Panc1 (cell line): ENCODE measurements at regions not wholly inside any gene's neighbourhood (a gene's known extent, or its start where the extent isn't known, plus 50 kb on each side); places are given as distances from the start of the nearest gene placed in this dataset.

ENCODE experiments used
- ATAC-seq: fragments of 200-7000 bp; cut with Tn5 transposase; 2 replicates; pipeline ENCODE4 v1.9.1; 2020; ENCODE audit warnings: mild to moderate bottlenecking, moderate library complexity
- BruUV-seq: library from RNA; stranded (reverse); fragments of 400-500 nt; replicated peaks from 2 replicates; lab custom pipeline; 2021; lab: Mats Ljungman, UMichigan
- CTCF ChIA-PET: fragments of 300-600 bp; sonication (Branson Sonifier 250); formaldehyde crosslinking; loops from one replicate; lab custom pipeline; 2022; ENCODE audit warnings: antibody characterized with exemption; lab: Charles Lee
- POLR2A ChIA-PET: fragments of 300-600 bp; sonication (Branson Sonifier 250); formaldehyde crosslinking; loops from one replicate; lab custom pipeline; 2022; ENCODE audit warnings: antibody characterized with exemption; lab: Charles Lee
- DNase-seq: peaks from one replicate; pipeline ENCODE4 v3.0.0-alpha.2; 2010; ENCODE audit warnings: low read depth, low spot score
- H3K27ac ChIP-seq: 2 replicates; pipeline ENCODE4 v1.5.1; 2011; ENCODE audit warnings: mild to moderate bottlenecking, low read length, inconsistent platforms
- H3K27me3 ChIP-seq: fragments of 200-500 bp; sonication (Bioruptor generic); 2 replicates; pipeline ENCODE4 v1.6.0; 2014; ENCODE audit warnings: low read length, inconsistent platforms; ENCODE audit not compliant: control insufficient read depth, insufficient read depth
- H3K36me3 ChIP-seq: fragments of 200-500 bp; sonication (Bioruptor generic); 2 replicates; pipeline ENCODE4 v1.5.1; 2014; ENCODE audit warnings: inconsistent platforms, mild to moderate bottlenecking, low read length, moderate library complexity; ENCODE audit not compliant: control insufficient read depth, insufficient read depth
- H3K4me1 ChIP-seq: 2 replicates; pipeline ENCODE4 v1.5.1; 2011; ENCODE audit warnings: inconsistent platforms, mild to moderate bottlenecking, low read length, moderate library complexity; ENCODE audit not compliant: control insufficient read depth, insufficient read depth
- H3K4me3 ChIP-seq, 2 experiments: 2 replicates each; pipeline ENCODE4 v1.5.1; 2011 to 2012; ENCODE audit warnings: low read depth in 2 of 2, low read length in 2 of 2, mild to moderate bottlenecking in 2 of 2, inconsistent platforms in 1 of 2, moderate library complexity in 1 of 2
- H3K9me3 ChIP-seq: fragments of 200-500 bp; sonication (Bioruptor generic); 2 replicates; pipeline ENCODE4 v1.5.1; 2014; ENCODE audit warnings: low read depth, mild to moderate bottlenecking, inconsistent platforms, low read length, moderate library complexity; ENCODE audit not compliant: control insufficient read depth, insufficient read depth
- POLR2AphosphoS5 ChIP-seq: IDR thresholded peaks from 2 replicates; pipeline ENCODE4 v1.6.1; 2012; ENCODE audit warnings: mild to moderate bottlenecking, low read depth, low read length, moderate library complexity
- SIN3A ChIP-seq: IDR thresholded peaks from 2 replicates; pipeline ENCODE4 v1.6.1; 2012; ENCODE audit warnings: low read depth, mild to moderate bottlenecking, low read length, moderate library complexity, borderline replicate concordance; ENCODE audit not compliant: insufficient read depth
- TCF7L2 ChIP-seq: IDR thresholded peaks from 2 replicates; pipeline ENCODE4 v1.6.1; 2011; ENCODE audit warnings: mild to moderate bottlenecking, low read depth, low read length, inconsistent platforms
- in situ Hi-C: cut with HindIII; loops from 2 replicates; pipeline ENCODE4 v1.10.0; 2016; ENCODE audit warnings: low sequenced_read_pairs, low pct_unique_long_range_greater_than_20kb
- intact Hi-C: fragments of 100-400 bp; cut with micrococcal nuclease; formaldehyde crosslinking; loops from one replicate; pipeline ENCODE4 v1.10.0; 2022; ENCODE audit not compliant: unreplicated experiment
- TF ChIP-seq, protein P1 (sequence below), 2 experiments: IDR thresholded peaks; 2 replicates each; pipeline ENCODE4 v1.6.1; 2011 to 2012; ENCODE audit warnings: low read depth in 2 of 2, control low read depth in 1 of 2, low read length in 1 of 2, mild to moderate bottlenecking in 1 of 2, moderate library complexity in 1 of 2; ENCODE audit not compliant: insufficient read depth in 1 of 2
- TF ChIP-seq, protein P2 (sequence below): fragments of 450-650 bp; IDR thresholded peaks from 2 replicates; pipeline ENCODE4 v1.5.1; 2017; ENCODE audit warnings: mild to moderate bottlenecking

DNA sequence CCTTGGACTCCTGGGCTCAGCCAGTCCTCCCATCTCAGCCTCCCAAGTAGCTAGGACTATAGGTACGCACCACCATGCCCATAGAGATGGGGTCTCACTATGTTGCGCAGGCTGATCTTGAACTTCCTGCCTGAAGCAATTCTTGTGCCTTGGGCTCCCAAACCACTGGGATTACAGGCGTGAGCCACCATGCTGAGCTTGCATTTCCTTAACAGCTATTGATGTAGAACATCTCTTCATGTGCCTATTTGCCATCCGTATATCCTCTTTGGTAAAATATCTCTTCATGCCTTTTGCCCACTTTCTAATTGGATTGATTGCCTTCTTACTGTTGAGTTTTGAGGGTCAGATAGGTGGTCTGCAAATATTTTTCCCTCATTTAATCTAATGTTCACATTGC, 208.9 kb upstream of the TLE3 start:
- POLR2A ChIA-PET: no interaction called here
- intact Hi-C loops: no loop called here
- CTCF ChIA-PET: no interaction called here

DNA sequence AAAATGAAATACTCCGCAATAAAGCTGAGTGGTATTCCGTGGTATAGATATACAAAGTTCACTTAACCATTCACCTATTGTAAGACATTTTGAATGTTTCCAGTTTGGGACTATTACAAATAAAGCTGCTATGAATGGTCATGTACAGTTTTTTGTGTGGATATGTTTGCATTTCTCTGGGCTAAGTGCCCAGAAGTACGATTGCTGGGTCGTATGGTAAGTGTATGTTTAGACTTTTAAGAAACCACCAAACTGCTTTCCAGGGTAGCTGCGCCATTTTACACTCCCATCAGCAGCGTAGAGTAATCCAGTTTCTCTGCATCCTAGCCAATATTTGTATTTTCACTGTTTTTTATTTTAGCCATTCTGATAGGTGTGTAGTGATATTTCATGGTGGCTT, 208.4 kb upstream of the TLE3 start:
- ChIA-PET CTCF (no interaction called here), POLR2A (no interaction called here)
- no peak for DNase-seq
- Histone ChIP-seq H3K4me3 (no peak overlapping the region), H3K9me3 (peaks cover 7% of the 10 kb centered on the region; the same call in 1 of the 2 replicates), H3K27me3 (no peaks in the 10 kb centered on the region), H3K27ac (no peak overlapping the region), H3K36me3 (no peaks in the 10 kb centered on the region), H3K4me1 (no peaks in the 10 kb centered on the region)
- in situ Hi-C loops: no loop called here
- no peak for TF ChIP-seq POLR2AphosphoS5
- TF ChIP-seq SIN3A: no peak
- TF ChIP-seq, protein P1, sequence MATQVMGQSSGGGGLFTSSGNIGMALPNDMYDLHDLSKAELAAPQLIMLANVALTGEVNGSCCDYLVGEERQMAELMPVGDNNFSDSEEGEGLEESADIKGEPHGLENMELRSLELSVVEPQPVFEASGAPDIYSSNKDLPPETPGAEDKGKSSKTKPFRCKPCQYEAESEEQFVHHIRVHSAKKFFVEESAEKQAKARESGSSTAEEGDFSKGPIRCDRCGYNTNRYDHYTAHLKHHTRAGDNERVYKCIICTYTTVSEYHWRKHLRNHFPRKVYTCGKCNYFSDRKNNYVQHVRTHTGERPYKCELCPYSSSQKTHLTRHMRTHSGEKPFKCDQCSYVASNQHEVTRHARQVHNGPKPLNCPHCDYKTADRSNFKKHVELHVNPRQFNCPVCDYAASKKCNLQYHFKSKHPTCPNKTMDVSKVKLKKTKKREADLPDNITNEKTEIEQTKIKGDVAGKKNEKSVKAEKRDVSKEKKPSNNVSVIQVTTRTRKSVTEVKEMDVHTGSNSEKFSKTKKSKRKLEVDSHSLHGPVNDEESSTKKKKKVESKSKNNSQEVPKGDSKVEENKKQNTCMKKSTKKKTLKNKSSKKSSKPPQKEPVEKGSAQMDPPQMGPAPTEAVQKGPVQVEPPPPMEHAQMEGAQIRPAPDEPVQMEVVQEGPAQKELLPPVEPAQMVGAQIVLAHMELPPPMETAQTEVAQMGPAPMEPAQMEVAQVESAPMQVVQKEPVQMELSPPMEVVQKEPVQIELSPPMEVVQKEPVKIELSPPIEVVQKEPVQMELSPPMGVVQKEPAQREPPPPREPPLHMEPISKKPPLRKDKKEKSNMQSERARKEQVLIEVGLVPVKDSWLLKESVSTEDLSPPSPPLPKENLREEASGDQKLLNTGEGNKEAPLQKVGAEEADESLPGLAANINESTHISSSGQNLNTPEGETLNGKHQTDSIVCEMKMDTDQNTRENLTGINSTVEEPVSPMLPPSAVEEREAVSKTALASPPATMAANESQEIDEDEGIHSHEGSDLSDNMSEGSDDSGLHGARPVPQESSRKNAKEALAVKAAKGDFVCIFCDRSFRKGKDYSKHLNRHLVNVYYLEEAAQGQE (IDR thresholded peaks at IDR 0.05; ENCODE audit: insufficient read depth in 1 of 2, low read depth in 2 of 2, low read length in 1 of 2): no peak
- no peak for TF ChIP-seq TCF7L2
- TF ChIP-seq, protein P2, sequence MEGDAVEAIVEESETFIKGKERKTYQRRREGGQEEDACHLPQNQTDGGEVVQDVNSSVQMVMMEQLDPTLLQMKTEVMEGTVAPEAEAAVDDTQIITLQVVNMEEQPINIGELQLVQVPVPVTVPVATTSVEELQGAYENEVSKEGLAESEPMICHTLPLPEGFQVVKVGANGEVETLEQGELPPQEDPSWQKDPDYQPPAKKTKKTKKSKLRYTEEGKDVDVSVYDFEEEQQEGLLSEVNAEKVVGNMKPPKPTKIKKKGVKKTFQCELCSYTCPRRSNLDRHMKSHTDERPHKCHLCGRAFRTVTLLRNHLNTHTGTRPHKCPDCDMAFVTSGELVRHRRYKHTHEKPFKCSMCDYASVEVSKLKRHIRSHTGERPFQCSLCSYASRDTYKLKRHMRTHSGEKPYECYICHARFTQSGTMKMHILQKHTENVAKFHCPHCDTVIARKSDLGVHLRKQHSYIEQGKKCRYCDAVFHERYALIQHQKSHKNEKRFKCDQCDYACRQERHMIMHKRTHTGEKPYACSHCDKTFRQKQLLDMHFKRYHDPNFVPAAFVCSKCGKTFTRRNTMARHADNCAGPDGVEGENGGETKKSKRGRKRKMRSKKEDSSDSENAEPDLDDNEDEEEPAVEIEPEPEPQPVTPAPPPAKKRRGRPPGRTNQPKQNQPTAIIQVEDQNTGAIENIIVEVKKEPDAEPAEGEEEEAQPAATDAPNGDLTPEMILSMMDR: no peak
- no TSS peak for BruUV-seq
- intact Hi-C loops: no loop called here
- no peak for ATAC-seq

More for the DNA sequence above, 208.9 kb upstream of the TLE3 start:
- in situ Hi-C loops: no loop called here
- TF ChIP-seq TCF7L2 (no peak), POLR2AphosphoS5 (no peak), SIN3A (no peak)
- TF ChIP-seq, protein P1 (IDR thresholded peaks at IDR 0.05; ENCODE audit: insufficient read depth in 1 of 2, low read depth in 2 of 2, low read length in 1 of 2): no peak
- TF ChIP-seq, protein P2: no peak
- Histone ChIP-seq H3K27ac (no peak overlapping the region), H3K4me3 (no peak overlapping the region), H3K27me3 (no peaks in the 10 kb centered on the region), H3K36me3 (no peaks in the 10 kb centered on the region), H3K9me3 (peaks cover 7% of the 10 kb centered on the region; the same call in 1 of the 2 replicates), H3K4me1 (no peaks in the 10 kb centered on the region)
- no TSS peak for BruUV-seq
- no peak for DNase-seq
- ATAC-seq: no peak
